C4-2B (cell line): ENCODE measurements at regions not wholly inside any gene's neighbourhood (a gene's known extent, or its start where the extent isn't known, plus 50 kb on each side); places are given as distances from the start of the nearest gene placed in this dataset.

Experiments used
- H3K27ac ChIP-seq: fragments of 450-650 bp; 2 replicates; pipeline ENCODE4 v1.5.1; 2017
- ZFX ChIP-seq: fragments of 450-650 bp; IDR thresholded peaks from 2 replicates; pipeline ENCODE4 v1.6.1; 2017
- TF ChIP-seq, protein P1 (sequence below): fragments of 450-650 bp; conservative IDR thresholded peaks from 2 replicates; pipeline ENCODE4 v1.5.1; 2017; ENCODE audit warnings: mild to moderate bottlenecking

DNA sequence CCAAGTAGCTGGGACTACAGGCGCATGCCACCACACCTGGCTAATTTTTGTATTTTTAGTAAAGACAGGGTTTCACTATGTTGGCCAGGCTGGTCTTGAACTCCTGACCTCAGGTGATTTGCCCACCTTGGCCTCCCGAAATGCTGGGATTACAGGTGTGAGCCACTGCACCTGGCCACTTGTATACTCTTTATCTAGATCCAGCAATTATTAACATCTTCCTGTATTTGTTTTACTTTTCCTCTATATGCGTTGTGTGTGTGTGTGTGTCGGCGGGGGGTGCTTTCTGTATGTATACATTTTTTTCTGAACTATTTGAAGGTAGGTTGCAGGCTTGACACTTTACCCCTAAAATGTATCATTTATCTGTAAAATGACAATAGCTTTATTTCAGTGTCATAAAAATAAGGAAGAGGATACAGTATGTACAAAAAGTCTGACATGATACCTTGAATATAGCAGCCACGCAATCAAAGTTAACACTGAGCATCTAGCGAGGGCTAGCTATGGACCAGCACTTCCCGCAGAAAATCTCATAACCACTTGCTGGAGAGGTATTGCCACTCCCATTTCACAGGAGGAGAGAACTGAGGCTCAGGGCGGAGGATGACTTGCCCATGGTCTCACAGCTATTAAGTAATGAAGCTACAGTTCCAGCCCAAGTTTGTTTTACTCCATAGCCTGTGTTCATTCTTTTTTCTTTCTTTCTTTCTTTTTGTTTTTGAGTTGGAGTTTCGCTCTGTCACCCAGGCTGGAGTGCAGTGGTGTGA is 251.3 kb downstream of the MYCN start:
- TF ChIP-seq, protein P1, sequence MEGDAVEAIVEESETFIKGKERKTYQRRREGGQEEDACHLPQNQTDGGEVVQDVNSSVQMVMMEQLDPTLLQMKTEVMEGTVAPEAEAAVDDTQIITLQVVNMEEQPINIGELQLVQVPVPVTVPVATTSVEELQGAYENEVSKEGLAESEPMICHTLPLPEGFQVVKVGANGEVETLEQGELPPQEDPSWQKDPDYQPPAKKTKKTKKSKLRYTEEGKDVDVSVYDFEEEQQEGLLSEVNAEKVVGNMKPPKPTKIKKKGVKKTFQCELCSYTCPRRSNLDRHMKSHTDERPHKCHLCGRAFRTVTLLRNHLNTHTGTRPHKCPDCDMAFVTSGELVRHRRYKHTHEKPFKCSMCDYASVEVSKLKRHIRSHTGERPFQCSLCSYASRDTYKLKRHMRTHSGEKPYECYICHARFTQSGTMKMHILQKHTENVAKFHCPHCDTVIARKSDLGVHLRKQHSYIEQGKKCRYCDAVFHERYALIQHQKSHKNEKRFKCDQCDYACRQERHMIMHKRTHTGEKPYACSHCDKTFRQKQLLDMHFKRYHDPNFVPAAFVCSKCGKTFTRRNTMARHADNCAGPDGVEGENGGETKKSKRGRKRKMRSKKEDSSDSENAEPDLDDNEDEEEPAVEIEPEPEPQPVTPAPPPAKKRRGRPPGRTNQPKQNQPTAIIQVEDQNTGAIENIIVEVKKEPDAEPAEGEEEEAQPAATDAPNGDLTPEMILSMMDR, result no peak
- TF ChIP-seq ZFX, result no peak
- no peak overlapping the region for H3K27ac ChIP-seq

DNA sequence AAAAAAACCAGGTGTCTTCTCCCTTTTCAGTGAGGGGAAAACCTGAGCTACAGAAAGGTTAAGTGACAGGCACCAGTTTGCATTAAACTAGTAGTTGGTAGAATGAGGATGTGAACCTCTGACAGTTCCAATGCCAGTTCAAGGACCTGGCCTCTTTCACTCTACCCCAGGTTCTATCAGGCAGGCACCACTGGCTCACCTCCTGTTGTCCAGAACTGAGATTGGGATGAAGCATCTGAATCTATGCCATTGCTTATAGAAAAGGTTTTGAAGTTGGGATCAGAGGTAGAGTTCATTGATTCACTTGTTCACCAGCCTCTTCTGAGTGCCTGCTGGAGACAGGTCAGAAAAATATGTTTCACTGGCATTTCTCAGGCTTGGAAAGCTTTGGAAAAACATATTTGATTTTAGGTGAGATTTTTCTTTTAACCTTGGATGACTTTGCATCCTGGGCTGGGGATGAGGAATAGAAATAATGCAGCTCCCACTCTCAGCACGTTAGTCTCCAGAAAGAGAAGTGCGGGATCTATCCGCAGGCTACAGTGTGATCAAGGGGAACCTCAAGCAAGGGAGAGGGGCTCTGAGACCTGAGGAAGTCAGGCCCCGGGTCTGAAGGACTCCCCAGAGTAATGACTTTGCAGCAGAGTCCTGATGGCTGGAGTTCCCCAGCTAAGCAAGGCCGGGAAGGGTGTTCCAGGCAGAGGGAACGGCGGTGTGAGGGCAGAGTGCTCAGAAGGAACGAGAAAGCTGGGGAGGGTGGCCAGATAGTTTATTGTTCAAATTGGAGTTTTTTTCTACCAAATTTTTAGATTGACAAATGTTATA is 250.3 kb downstream of the MYCN start:
- H3K27ac ChIP-seq, result no peak overlapping the region
- TF ChIP-seq, protein P1, result no peak
- no peak for TF ChIP-seq ZFX

DNA sequence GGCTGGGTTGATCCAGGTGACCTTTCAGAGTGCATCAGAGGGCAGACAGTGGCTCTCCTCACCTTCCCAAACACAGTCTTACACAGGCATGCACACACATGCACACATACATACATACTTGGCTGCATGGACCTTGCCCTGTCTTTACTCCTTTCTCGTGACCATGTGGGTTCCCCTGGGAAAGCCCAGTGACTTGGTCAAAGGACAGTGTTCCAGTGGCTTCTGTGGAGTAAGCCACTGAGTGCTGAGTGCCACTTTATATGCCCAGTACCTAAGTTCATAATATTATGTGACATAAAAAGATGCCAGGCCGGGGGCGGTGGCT is 249.4 kb downstream of the MYCN start:
- no peak overlapping the region for H3K27ac ChIP-seq
- TF ChIP-seq, protein P1, result no peak
- no peak for TF ChIP-seq ZFX

DNA sequence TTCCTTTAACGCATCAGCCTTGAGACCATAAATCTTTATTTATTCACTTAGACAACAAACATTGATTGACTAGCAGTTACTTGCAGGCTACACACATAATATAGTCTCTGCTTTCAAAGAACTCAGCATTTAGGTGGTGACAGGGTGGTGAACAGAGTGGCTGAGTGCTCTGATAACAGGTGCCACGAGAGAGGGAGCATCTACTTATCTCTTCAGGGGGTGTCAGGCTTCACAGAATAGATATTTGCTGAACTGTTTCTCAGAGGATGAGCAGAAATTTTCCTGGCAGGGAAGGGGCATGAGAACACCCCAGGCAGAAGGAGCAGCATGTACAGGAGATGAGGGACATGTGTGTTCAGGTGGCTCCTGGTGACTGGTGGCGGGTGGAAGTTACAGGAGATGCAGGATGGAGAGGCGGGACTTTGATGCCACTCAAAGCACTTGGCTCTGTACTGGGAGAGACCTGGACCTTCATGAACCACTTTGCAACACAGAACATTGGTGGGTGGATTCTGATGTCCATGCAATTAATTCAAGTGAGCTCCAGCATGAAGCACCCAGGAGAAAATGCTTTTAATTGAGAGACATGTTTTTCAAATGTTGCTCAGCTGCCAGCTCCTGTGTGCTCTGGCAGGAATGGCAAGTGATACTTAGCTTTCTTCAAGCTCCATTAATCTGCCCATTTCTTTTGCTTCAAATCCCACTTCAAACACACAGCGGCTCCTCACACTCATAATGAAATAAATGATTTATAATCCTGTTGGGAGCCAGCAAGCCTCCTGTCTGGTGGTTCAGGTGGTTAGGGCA is 248.9 kb downstream of the MYCN start:
- H3K27ac ChIP-seq, result no peak overlapping the region
- TF ChIP-seq, protein P1, result no peak
- TF ChIP-seq ZFX, result no peak

DNA sequence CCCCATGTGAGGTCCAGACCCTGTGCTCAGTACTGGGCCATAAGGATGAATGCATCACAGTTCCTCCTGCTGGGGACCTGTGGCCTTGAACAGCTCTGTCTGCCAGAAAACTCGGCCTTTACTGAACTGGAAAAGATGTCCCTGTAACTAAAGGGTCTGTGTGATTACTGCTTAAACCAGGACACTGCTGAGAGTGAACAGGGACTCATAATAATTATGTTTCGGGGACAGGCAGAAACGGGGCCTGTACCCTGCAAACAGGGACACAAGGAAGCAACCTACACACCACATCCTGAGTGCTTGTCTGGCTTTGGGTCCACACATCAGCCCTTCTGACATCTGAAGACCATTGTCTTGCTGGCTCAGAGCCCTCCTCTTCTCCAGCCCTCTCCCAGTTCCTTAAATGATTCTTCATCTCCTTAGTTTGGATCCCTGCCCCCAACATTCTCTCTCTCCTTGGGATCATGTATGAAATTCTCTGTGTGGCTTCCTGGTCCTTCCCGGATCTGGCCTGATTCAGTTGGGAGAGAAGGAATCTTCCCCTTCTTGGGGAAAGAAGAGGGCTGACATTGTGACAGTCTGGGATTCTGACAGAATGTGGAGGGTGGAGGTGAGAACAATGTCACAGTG is 248.0 kb downstream of the MYCN start:
- H3K27ac ChIP-seq, result no peak overlapping the region
- TF ChIP-seq, protein P1, result no peak
- TF ChIP-seq ZFX, result no peak

DNA sequence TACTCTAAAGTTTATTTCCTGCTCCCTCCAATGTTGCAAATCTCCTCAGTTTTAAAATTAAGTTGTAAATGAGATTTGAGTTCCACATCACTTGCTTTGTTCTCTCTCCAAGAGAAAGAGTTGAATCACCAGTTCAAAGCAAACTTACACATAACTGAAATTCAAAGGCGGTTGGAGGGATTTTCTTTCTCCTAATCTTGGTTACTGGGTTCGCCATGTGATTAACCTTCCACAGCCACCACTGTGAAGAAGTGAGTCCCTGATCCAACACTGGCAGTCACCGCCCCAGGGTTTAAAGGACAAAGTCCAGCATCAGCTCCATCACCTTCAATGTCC is 247.1 kb downstream of the MYCN start:
- H3K27ac ChIP-seq, result no peak overlapping the region
- TF ChIP-seq ZFX, result no peak
- TF ChIP-seq, protein P1, result no peak
